HFF-Myc (cell line): ENCODE measurements at regions not wholly inside any gene's neighbourhood (a gene's known extent, or its start where the extent isn't known, plus 50 kb on each side); places are given as distances from the start of the nearest gene placed in this dataset.

Experiments
- DNase-seq: peaks from one replicate; pipeline ENCODE4 v3.0.0-alpha.2; 2011; ENCODE audit warnings: low read depth; ENCODE audit errors: extremely low read depth
- H3K4me3 ChIP-seq: replicated peaks from 2 replicates; pipeline ENCODE4 v1.5.1; 2011; ENCODE audit warnings: low read depth, mild to moderate bottlenecking, control low read depth, low read length
- TF ChIP-seq, protein P1 (sequence below): IDR thresholded peaks from 2 replicates; pipeline ENCODE4 v1.5.1; 2012; ENCODE audit warnings: mild to moderate bottlenecking, low read depth, low read length, control low read depth; ENCODE audit errors: missing control alignments

DNA sequence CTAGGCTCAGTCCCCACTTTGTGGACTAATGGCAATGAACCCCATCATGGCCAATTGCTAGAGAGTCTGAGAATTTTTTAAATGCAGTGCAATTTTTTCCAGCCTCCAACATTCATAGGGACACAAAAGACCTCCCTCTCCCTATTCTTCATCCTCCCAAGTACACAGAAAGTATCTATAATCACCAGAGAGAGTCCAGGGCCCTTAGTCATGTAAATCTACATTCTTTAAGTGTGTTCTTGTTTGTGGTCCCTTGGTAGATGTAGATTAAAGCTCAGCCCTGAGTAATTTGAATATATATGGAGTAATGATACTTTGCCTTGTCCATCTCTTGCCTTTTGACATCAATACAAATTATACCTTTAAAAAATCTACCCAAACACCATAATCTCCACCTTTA lies 51.3 kb upstream of the ATXN3L start:
- no peak for DNase-seq
- H3K4me3 ChIP-seq, result no peak overlapping the region
- TF ChIP-seq, protein P1, sequence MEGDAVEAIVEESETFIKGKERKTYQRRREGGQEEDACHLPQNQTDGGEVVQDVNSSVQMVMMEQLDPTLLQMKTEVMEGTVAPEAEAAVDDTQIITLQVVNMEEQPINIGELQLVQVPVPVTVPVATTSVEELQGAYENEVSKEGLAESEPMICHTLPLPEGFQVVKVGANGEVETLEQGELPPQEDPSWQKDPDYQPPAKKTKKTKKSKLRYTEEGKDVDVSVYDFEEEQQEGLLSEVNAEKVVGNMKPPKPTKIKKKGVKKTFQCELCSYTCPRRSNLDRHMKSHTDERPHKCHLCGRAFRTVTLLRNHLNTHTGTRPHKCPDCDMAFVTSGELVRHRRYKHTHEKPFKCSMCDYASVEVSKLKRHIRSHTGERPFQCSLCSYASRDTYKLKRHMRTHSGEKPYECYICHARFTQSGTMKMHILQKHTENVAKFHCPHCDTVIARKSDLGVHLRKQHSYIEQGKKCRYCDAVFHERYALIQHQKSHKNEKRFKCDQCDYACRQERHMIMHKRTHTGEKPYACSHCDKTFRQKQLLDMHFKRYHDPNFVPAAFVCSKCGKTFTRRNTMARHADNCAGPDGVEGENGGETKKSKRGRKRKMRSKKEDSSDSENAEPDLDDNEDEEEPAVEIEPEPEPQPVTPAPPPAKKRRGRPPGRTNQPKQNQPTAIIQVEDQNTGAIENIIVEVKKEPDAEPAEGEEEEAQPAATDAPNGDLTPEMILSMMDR, result no peak

DNA sequence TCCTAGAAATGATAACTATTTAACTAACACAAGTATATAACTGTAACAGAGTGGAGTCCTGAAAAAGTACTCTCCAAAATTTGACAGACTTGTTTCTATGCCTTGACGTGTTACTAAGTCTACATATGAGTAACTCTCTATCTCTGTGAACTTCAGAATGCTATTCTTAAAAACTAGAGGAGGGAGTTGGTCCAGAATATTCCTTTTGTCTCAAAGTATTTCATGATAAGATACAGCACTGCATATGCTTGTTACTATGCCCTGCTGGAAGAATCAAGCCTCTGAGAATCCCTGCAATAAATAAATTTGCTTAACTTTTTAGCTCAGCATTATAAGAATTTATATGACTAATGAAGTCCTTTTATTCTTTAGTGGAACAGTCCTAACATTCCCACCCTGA lies 50.9 kb upstream of the ATXN3L start:
- no peak for DNase-seq
- H3K4me3 ChIP-seq, result no peak overlapping the region
- TF ChIP-seq, protein P1, result no peak
